DND-41 (cell line): ENCODE measurements at regions not wholly inside any gene's neighbourhood (a gene's known extent, or its start where the extent isn't known, plus 50 kb on each side); places are given as distances from the start of the nearest gene placed in this dataset.

Experiments used
- EZH2 ChIP-seq: IDR thresholded peaks from 3 replicates; pipeline ENCODE4 v1.6.1; 2012; ENCODE audit warnings: borderline replicate concordance, low read depth, mild to moderate bottlenecking, moderate library complexity, low read length, inconsistent platforms; ENCODE audit not compliant: severe bottlenecking
- TF ChIP-seq, protein P1 (sequence below): IDR thresholded peaks from 2 replicates; pipeline ENCODE4 v1.5.1; 2012; ENCODE audit warnings: borderline replicate concordance, low read length, moderate library complexity, mild to moderate bottlenecking; ENCODE audit not compliant: poor library complexity, severe bottlenecking; ENCODE audit errors: extremely low read depth

DNA sequence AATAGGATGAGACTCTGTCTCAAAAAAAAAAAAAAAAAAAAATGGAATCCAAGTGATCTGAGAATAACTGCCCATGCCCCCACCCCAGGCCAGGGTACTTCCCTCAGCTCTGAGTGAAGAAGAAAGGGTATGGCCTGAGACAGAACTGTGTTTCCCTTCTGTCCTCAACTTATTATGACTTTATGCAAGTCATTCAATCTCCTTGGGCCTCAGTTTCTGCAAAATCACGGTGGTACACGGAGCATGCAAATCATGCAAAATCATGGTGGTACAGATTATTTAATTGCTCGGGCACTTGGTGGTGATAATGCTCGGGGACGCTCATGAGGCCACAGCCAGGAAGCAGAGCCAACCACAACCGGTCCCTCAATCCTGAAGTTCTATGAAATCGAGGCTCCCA is 56.5 kb upstream of the TBX3 start:
- TF ChIP-seq, protein P1, sequence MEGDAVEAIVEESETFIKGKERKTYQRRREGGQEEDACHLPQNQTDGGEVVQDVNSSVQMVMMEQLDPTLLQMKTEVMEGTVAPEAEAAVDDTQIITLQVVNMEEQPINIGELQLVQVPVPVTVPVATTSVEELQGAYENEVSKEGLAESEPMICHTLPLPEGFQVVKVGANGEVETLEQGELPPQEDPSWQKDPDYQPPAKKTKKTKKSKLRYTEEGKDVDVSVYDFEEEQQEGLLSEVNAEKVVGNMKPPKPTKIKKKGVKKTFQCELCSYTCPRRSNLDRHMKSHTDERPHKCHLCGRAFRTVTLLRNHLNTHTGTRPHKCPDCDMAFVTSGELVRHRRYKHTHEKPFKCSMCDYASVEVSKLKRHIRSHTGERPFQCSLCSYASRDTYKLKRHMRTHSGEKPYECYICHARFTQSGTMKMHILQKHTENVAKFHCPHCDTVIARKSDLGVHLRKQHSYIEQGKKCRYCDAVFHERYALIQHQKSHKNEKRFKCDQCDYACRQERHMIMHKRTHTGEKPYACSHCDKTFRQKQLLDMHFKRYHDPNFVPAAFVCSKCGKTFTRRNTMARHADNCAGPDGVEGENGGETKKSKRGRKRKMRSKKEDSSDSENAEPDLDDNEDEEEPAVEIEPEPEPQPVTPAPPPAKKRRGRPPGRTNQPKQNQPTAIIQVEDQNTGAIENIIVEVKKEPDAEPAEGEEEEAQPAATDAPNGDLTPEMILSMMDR, result no peak
- TF ChIP-seq EZH2, result no peak
